OCI-LY3 (cell line): ENCODE measurements at regions not wholly inside any gene's neighbourhood (a gene's known extent, or its start where the extent isn't known, plus 50 kb on each side); places are given as distances from the start of the nearest gene placed in this dataset.

Source experiments
- H2AFZ ChIP-seq: fragments of 200-600, 300-600 bp; shearing (Covaris generic); 2 replicates; pipeline ENCODE4 v1.6.0; 2014; ENCODE audit warnings: antibody characterized with exemption, low read depth, low read length
- H3K27ac ChIP-seq: fragments of 200-600, 300-600 bp; sonication (generic); 2 replicates; pipeline ENCODE4 v1.5.1; 2014; ENCODE audit warnings: mild to moderate bottlenecking, low read length, moderate library complexity, mixed read lengths
- H3K27me3 ChIP-seq: fragments of 200-600, 300-600 bp; sonication (generic); 2 replicates; pipeline ENCODE4 v1.6.1; 2014; ENCODE audit warnings: low read depth, low read length, mixed read lengths
- H3K36me3 ChIP-seq: fragments of 200-600, 300-600 bp; sonication (generic); replicated peaks from 2 replicates; pipeline ENCODE3; 2014; ENCODE audit warnings: low read depth, low read length, mixed read lengths
- H3K4me1 ChIP-seq: fragments of 300-600, 200-600 bp; sonication (generic); 2 replicates; pipeline ENCODE4 v1.6.1; 2014; ENCODE audit warnings: low read length, mixed read lengths
- H3K4me2 ChIP-seq: fragments of 200-600, 300-600 bp; sonication (generic); 2 replicates; pipeline ENCODE4 v1.6.1; 2014; ENCODE audit warnings: low read length, mixed read lengths
- H3K4me3 ChIP-seq: fragments of 300-600, 200-600 bp; sonication (generic); 2 replicates; pipeline ENCODE4 v1.5.1; 2014; ENCODE audit warnings: antibody characterized with exemption, mild to moderate bottlenecking, low read length, moderate library complexity
- H3K79me2 ChIP-seq: fragments of 300-600, 200-600 bp; shearing (Covaris generic); 2 replicates; pipeline ENCODE4 v1.6.1; 2014; ENCODE audit warnings: mild to moderate bottlenecking, low read length, mixed read lengths
- H3K9ac ChIP-seq: fragments of 300-600, 200-600 bp; shearing (Covaris generic); 2 replicates; pipeline ENCODE4 v1.6.0; 2014; ENCODE audit warnings: mild to moderate bottlenecking, low read length, moderate library complexity
- H3K9me3 ChIP-seq: fragments of 200-600, 300-600 bp; shearing (Covaris generic); 2 replicates; pipeline ENCODE4 v1.6.1; 2014; ENCODE audit warnings: low read length, mixed read lengths; ENCODE audit not compliant: insufficient read depth
- H4K20me1 ChIP-seq: fragments of 200-600, 300-600 bp; sonication (generic); 2 replicates; pipeline ENCODE4 v1.6.1; 2016; ENCODE audit warnings: low read length, mixed read lengths; ENCODE audit not compliant: insufficient read depth
- CTCF ChIP-seq: fragments of 200-600, 300-600 bp; sonication (generic); IDR thresholded peaks from 2 replicates; pipeline ENCODE4 v1.5.1; 2014; ENCODE audit warnings: antibody characterized with exemption, low read length, low read depth
- EZH2phosphoT487 ChIP-seq: fragments of 200-600 bp; shearing (Covaris generic); IDR thresholded peaks from 2 replicates; pipeline ENCODE4 v1.6.1; 2018; ENCODE audit warnings: antibody characterized with exemption, mixed run types, low read depth

- no peak for TF ChIP-seq CTCF
- no peak for TF ChIP-seq EZH2phosphoT487
- Histone ChIP-seq H3K27ac (no peak overlapping the region), H2AFZ (no peak overlapping the region), H3K79me2 (no peaks in the 10 kb centered on the region), H3K4me3 (no peak overlapping the region), H4K20me1 (no peaks in the 10 kb centered on the region), H3K36me3 (no peaks in the 10 kb centered on the region), H3K9me3 (no peaks in the 10 kb centered on the region), H3K27me3 (no peaks in the 10 kb centered on the region), H3K4me1 (no peaks in the 10 kb centered on the region), H3K4me2 (no peak overlapping the region), H3K9ac (no peak overlapping the region)
These were observed 212.6 kb upstream of the SP4 start for GRCh38 chr7:21215307-21215706.

- Histone ChIP-seq H2AFZ (no peak overlapping the region), H3K36me3 (no peaks in the 10 kb centered on the region), H3K9ac (no peak overlapping the region), H3K27ac (no peak overlapping the region), H3K4me3 (no peak overlapping the region), H3K79me2 (no peaks in the 10 kb centered on the region), H3K4me1 (no peaks in the 10 kb centered on the region), H3K9me3 (no peaks in the 10 kb centered on the region), H3K27me3 (no peaks in the 10 kb centered on the region), H4K20me1 (no peaks in the 10 kb centered on the region), H3K4me2 (no peak overlapping the region)
- TF ChIP-seq EZH2phosphoT487 = no peak
- no peak for TF ChIP-seq CTCF
These were observed 210.5 kb upstream of the SP4 start for GRCh38 chr7:21217365-21217764.

- H3K27ac ChIP-seq = no peak overlapping the region
- no peak overlapping the region for H3K4me2 ChIP-seq
- H3K4me3 ChIP-seq = no peak overlapping the region
- H3K9ac ChIP-seq = no peak overlapping the region
- TF ChIP-seq EZH2phosphoT487 = no peak
- no peak for TF ChIP-seq CTCF
- H3K36me3 ChIP-seq = no peaks in the 10 kb centered on the region
- H3K79me2 ChIP-seq = no peaks in the 10 kb centered on the region
- no peaks in the 10 kb centered on the region for H3K4me1 ChIP-seq
- no peak overlapping the region for H2AFZ ChIP-seq
- H3K27me3 ChIP-seq = no peaks in the 10 kb centered on the region
- H3K9me3 ChIP-seq = no peaks in the 10 kb centered on the region
- H4K20me1 ChIP-seq = no peaks in the 10 kb centered on the region
These were observed 209.7 kb upstream of the SP4 start for GRCh38 chr7:21218155-21218554.

GRCh38 chr7:21221130-21221529 is 206.8 kb upstream of the SP4 start:
- H3K79me2 ChIP-seq = no peaks in the 10 kb centered on the region
- H3K36me3 ChIP-seq = no peaks in the 10 kb centered on the region
- no peaks in the 10 kb centered on the region for H4K20me1 ChIP-seq
- no peak overlapping the region for H3K4me3 ChIP-seq
- H2AFZ ChIP-seq = no peak overlapping the region
- no peaks in the 10 kb centered on the region for H3K9me3 ChIP-seq
- H3K9ac ChIP-seq = no peak overlapping the region
- no peak overlapping the region for H3K4me2 ChIP-seq
- TF ChIP-seq CTCF (no peak), EZH2phosphoT487 (no peak)
- no peak overlapping the region for H3K27ac ChIP-seq
- H3K4me1 ChIP-seq = no peaks in the 10 kb centered on the region
- H3K27me3 ChIP-seq = no peaks in the 10 kb centered on the region
